ENCODE measurements at regions not wholly inside any gene's neighbourhood (a gene's known extent, or its start where the extent isn't known, plus 50 kb on each side); places are given as distances from the start of the nearest gene placed in this dataset.
A peak's percentile ranks its signal among the peaks of the same experiment; 100 is the strongest.

DNA sequence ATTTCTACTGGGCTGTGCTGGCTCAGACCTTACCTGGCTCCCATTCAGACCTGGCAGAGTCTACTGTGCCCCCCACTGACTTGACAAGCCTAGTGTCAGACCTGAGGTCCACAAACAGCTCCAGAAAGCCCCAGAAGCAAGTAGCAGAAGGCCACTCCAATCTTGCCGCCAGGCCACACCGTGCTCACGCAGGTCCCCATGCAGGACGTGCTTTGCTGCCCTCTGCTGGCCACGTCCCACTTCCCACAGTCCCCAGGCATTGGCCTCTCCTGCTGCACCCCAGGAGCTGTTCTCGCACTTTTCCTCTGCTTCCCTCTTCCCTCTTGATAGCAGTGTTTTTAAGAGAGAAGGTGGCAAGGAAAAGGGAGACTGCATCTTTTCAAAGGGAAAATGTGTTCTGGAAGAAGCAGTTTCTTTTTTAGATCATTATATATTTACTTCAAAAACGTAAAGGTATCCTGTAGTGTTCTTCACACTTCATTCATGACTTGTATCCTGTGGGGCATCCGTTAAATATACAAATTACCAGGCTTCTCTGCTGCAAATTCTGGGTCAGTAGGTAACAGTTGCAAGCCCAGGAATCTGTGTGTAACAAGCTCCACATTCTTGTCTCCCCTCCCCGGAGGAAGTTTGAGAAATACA is 81.4 kb upstream of the PAPOLG start:
- H3K4me3 Mint-ChIP-seq: no peak overlapping the region
- no peak overlapping the region for H3K27ac Mint-ChIP-seq
- no peaks in the 10 kb centered on the region for H3K9me3 Mint-ChIP-seq

DNA sequence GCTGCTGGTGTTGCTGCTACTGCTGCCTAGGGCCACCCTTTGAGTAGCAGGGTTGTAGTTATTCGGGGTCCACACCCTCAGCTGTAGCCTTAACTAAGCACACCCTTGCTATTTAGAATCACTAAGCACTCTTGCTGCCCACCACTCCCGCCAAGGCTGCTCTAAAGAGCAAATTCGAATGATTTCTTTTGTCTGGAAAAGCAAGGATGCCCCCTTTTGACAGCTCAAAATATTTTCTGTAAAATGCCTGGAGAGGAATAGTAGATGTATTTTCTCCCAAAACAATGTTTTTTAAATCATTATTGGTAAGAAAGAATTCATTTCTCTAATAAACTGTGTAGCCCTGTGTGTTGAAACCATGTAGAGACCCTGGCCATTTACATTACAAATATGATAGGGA is 80.8 kb upstream of the PAPOLG start:
- Mint-ChIP-seq H3K4me1 (ENCODE audit: low read depth in 2 of 2) (peaks cover 0 to 4% of the 10 kb centered on the region in 2 donors), H3K27me3 (peaks cover 20 to 35% of the 10 kb centered on the region in 2 donors), H3K36me3 (ENCODE audit: insufficient read depth) (no peaks in the 10 kb centered on the region), H3K4me3 (no peak overlapping the region), H3K27ac (no peak overlapping the region), H3K9me3 (no peaks in the 10 kb centered on the region)
- DNase-seq: no peak
- no peak for ATAC-seq (replicated peaks)

More for the DNA sequence above, 81.4 kb upstream of the PAPOLG start:
- peaks cover 0 to 4% of the 10 kb centered on the region in 2 donors for H3K4me1 Mint-ChIP-seq (ENCODE audit: low read depth in 2 of 2)
- peaks cover 13 to 28% of the 10 kb centered on the region in 2 donors for H3K27me3 Mint-ChIP-seq
- H3K36me3 Mint-ChIP-seq (ENCODE audit: insufficient read depth): no peaks in the 10 kb centered on the region
- ATAC-seq (replicated peaks): peak; percentile 94
- peak; percentile 68 to 78 (median 70) for DNase-seq

DNA sequence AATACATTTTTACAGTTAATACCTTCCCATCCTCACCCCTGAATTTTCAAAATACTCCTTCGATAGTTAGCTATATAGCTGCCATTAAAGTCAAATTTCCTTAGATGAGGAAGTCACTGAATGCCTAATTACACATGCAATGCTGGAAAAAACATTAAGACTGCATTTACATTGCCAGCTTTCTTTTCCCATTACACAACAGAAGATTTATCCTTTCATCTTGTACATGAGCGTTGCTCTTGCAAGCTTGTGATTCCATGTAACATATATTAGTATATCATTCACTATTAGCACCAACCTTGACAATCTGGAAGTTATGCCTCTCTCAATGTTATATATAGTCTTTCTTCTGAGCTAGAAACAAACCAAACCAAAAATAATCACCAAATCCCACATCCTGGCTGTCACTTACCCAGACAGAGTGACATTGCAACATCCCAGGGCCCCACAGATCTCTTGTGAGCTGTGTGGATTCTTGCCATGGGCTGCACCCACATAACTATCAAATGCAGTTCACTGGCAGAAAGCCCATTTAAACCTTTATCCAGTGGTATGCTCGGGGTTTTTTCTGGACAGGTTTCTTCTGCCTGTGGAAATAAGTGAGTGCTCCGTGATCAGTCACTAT is 79.2 kb upstream of the PAPOLG start:
- no peak overlapping the region for H3K27ac Mint-ChIP-seq
- H3K36me3 Mint-ChIP-seq (ENCODE audit: insufficient read depth): no peaks in the 10 kb centered on the region
- DNase-seq (no peak), ATAC-seq (replicated peaks) (no peak)
- H3K4me3 Mint-ChIP-seq: no peak overlapping the region
- peaks cover 0 to 4% of the 10 kb centered on the region in 2 donors for H3K4me1 Mint-ChIP-seq (ENCODE audit: low read depth in 2 of 2)
- no peaks in the 10 kb centered on the region for H3K9me3 Mint-ChIP-seq
- H3K27me3 Mint-ChIP-seq: peaks cover 27 to 42% of the 10 kb centered on the region in 2 donors

DNA sequence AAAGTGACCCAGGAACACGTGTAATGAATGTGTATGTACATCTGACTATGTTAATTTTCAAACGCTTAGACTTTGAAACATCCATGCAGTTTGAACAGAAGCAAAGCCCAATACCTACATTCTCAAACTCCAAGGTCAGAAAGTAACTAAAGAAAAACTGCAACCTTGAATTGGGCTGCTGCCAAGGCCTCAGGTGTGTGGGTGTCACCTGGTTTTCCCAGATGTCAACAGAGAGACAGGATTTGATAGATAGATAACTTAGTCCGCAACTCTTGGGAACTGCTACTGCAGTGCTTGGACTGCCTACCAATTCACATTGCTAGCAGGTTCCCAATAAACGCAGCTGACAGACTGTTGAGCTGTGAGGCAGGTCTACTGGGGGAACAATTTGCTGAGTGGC is 78.7 kb upstream of the PAPOLG start:
- H3K4me1 Mint-ChIP-seq (ENCODE audit: low read depth in 2 of 2): peaks cover 0 to 4% of the 10 kb centered on the region in 2 donors
- H3K4me3 Mint-ChIP-seq: no peak overlapping the region
- no peak overlapping the region for H3K27ac Mint-ChIP-seq

GRCh38 chr2:60678551-60678950 is 77.5 kb upstream of the PAPOLG start:
- H3K27me3 Mint-ChIP-seq: peaks cover 43 to 57% of the 10 kb centered on the region in 2 donors
- no peaks in the 10 kb centered on the region for H3K9me3 Mint-ChIP-seq
- H3K4me1 Mint-ChIP-seq (ENCODE audit: low read depth in 2 of 2): peaks cover 0 to 4% of the 10 kb centered on the region in 2 donors
- no peak overlapping the region for H3K4me3 Mint-ChIP-seq
- ATAC-seq (replicated peaks) (no peak), DNase-seq (no peak)
- no peaks in the 10 kb centered on the region for H3K36me3 Mint-ChIP-seq (ENCODE audit: insufficient read depth)
- no peak overlapping the region for H3K27ac Mint-ChIP-seq

More for the DNA sequence above, 78.7 kb upstream of the PAPOLG start:
- Mint-ChIP-seq H3K36me3 (ENCODE audit: insufficient read depth) (no peaks in the 10 kb centered on the region), H3K27me3 (peaks cover 32 to 45% of the 10 kb centered on the region in 2 donors), H3K9me3 (no peaks in the 10 kb centered on the region)
- DNase-seq (no peak), ATAC-seq (replicated peaks) (no peak)

DNA sequence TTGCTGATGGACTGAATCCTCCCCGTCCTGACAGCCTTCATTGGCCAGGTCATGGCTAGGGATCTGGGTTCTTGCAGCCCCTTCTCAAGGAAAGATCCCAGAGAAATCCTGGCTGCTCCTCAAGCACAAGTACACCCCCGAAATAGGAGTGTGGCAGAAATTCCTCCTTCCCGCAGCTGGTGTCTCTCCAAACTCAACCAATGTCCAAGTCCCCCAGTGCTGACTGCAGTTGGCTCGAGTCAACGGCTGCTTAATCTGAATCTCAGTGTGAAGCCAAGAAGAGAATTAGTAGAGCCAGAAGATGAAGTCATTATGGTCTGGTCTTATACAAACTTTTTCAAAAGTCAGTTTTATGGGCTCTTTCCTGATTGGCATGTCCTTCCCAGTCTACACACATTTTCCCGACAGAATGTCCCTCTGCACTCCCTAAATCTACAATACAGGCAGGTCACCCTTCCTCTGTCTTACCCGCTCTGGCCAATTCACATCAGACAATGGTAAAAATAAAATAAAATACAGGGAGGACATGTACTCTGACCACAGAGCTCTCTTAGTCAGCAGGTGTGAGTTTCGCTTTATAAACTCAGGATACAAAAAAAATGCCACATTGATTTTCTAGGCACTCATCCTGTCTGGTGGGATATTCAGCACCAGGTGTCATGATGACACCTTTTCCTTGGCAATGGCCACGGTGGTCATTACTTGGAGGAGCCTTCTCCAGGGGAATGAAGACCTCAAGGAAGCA is 76.9 kb upstream of the PAPOLG start:
- H3K9me3 Mint-ChIP-seq: no peaks in the 10 kb centered on the region
- H3K4me3 Mint-ChIP-seq: no peak overlapping the region
- H3K4me1 Mint-ChIP-seq (ENCODE audit: low read depth in 2 of 2): peaks cover 0 to 4% of the 10 kb centered on the region in 2 donors
- ATAC-seq (replicated peaks) (no peak), DNase-seq (no peak)
- no peak overlapping the region for H3K27ac Mint-ChIP-seq
- peaks cover 45 to 57% of the 10 kb centered on the region in 2 donors for H3K27me3 Mint-ChIP-seq
- no peaks in the 10 kb centered on the region for H3K36me3 Mint-ChIP-seq (ENCODE audit: insufficient read depth)

GRCh38 chr2:60693551-60693950 is 62.5 kb upstream of the PAPOLG start:
- no peak overlapping the region for H3K4me3 Mint-ChIP-seq
- ATAC-seq (replicated peaks): no peak
- no peaks in the 10 kb centered on the region for H3K4me1 Mint-ChIP-seq (ENCODE audit: low read depth in 2 of 2)
- DNase-seq: no peak
- no peak overlapping the region for H3K27ac Mint-ChIP-seq
- H3K9me3 Mint-ChIP-seq: no peaks in the 10 kb centered on the region
- H3K36me3 Mint-ChIP-seq (ENCODE audit: insufficient read depth): peaks cover 3% of the 10 kb centered on the region
- peaks cover 35 to 41% of the 10 kb centered on the region in 2 donors for H3K27me3 Mint-ChIP-seq

- ATAC-seq (replicated peaks) (no peak), DNase-seq (no peak)
- Mint-ChIP-seq H3K9me3 (no peaks in the 10 kb centered on the region), H3K4me1 (ENCODE audit: low read depth in 2 of 2) (no peaks in the 10 kb centered on the region), H3K27ac (no peak overlapping the region), H3K36me3 (ENCODE audit: insufficient read depth) (peaks cover 3% of the 10 kb centered on the region), H3K27me3 (peaks cover 19 to 22% of the 10 kb centered on the region in 2 donors), H3K4me3 (no peak overlapping the region)
Observed at GRCh38 chr2:60695793-60696192, 60.3 kb upstream of the PAPOLG start.

GRCh38 chr2:60699617-60700016 is 56.5 kb upstream of the PAPOLG start:
- Mint-ChIP-seq H3K27ac (no peak overlapping the region), H3K4me3 (no peak overlapping the region), H3K4me1 (ENCODE audit: low read depth in 2 of 2) (no peaks in the 10 kb centered on the region), H3K36me3 (ENCODE audit: insufficient read depth) (no peaks in the 10 kb centered on the region), H3K9me3 (no peaks in the 10 kb centered on the region), H3K27me3 (peaks cover 0 to 4% of the 10 kb centered on the region in 2 donors)
- ATAC-seq (replicated peaks) (no peak), DNase-seq (no peak)

DNA sequence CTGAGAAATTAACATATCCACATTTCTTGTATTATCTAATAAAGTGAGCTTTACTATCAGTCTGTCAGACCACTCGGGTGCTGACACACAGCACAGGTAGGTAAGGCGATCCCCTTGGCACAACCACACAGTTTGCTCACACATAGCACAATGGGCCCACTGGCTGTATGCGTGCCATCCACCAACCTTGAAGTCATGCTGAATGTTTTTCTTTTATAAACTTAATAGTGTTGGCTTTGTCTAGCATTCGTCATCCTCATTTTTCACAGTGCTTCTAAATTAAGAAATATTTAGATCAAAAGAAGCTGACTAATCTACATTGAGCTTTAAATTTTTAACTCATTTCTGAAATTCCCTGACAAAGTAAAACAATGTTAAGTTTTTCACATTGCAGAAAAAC is 50.0 kb upstream of the PAPOLG start:
- Mint-ChIP-seq H3K4me3 (no peak overlapping the region), H3K36me3 (ENCODE audit: insufficient read depth) (no peaks in the 10 kb centered on the region), H3K9me3 (no peaks in the 10 kb centered on the region), H3K27me3 (peaks cover 6 to 7% of the 10 kb centered on the region in 2 donors), H3K27ac (no peak overlapping the region), H3K4me1 (ENCODE audit: low read depth in 2 of 2) (no peaks in the 10 kb centered on the region)
- DNase-seq: no peak
- no peak for ATAC-seq (replicated peaks)

Measured in effector memory CD8-positive, alpha-beta T cell (primary cell).